Lower leg skin (tissue), 4 donors: ENCODE measurements at regions not wholly inside any gene's neighbourhood (a gene's known extent, or its start where the extent isn't known, plus 50 kb on each side); places are given as distances from the start of the nearest gene placed in this dataset.

Experiments used
- DNase-seq, 2 donors: peaks; one replicate each; pipeline ENCODE4 v3.0.0-alpha.2; 2019; ENCODE audit warnings: low spot score in 2 of 2
- H3K4me3 ChIP-seq: fragments of 200-600 bp; sonication (generic); 2 replicates; pipeline ENCODE4 v1.5.1; 2017; ENCODE audit warnings: mild to moderate bottlenecking, low read depth; ENCODE audit not compliant: poor library complexity, severe bottlenecking
- POLR2A ChIP-seq, 2 donors: fragments of 450-650 bp; IDR thresholded peaks; one replicate each; pipeline ENCODE4 v1.6.1; 2016 to 2017; ENCODE audit warnings: antibody characterized with exemption in 2 of 2, mild to moderate bottlenecking in 1 of 2, moderate library complexity in 1 of 2
- WGBS, 2 donors: methylation state at CpG; one replicate each; pipeline ENCODE4 v1.1.5; 2018; 5-methylcytosine and 5-hydroxymethylcytosine counted together
- intact Hi-C: fragments of 100-400 bp; cut with DNase I; formaldehyde crosslinking; loops from one replicate; pipeline ENCODE4 v1.15.0; 2023; ENCODE audit warnings: low total_unique reads
- TF ChIP-seq, protein P1 (sequence below), 3 donors: fragments of 450-650 bp; IDR thresholded peaks; one replicate each; pipeline ENCODE4 v1.5.1; 2016; ENCODE audit warnings: antibody characterized with exemption in 3 of 3, mild to moderate bottlenecking in 3 of 3, moderate library complexity in 2 of 3

- no peak overlapping the region for H3K4me3 ChIP-seq
- WGBS, 2 donors, result 89 to 95% methylated on average over 3 of the region's 3 CpGs
- no peak for DNase-seq
- intact Hi-C loops, result no loop called here
- TF ChIP-seq POLR2A (IDR thresholded peaks at IDR 0.05), result no peak
- TF ChIP-seq, protein P1, sequence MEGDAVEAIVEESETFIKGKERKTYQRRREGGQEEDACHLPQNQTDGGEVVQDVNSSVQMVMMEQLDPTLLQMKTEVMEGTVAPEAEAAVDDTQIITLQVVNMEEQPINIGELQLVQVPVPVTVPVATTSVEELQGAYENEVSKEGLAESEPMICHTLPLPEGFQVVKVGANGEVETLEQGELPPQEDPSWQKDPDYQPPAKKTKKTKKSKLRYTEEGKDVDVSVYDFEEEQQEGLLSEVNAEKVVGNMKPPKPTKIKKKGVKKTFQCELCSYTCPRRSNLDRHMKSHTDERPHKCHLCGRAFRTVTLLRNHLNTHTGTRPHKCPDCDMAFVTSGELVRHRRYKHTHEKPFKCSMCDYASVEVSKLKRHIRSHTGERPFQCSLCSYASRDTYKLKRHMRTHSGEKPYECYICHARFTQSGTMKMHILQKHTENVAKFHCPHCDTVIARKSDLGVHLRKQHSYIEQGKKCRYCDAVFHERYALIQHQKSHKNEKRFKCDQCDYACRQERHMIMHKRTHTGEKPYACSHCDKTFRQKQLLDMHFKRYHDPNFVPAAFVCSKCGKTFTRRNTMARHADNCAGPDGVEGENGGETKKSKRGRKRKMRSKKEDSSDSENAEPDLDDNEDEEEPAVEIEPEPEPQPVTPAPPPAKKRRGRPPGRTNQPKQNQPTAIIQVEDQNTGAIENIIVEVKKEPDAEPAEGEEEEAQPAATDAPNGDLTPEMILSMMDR (IDR thresholded peaks at IDR 0.05), result no peak
Observed at GRCh38 chr12:75893765-75894164, 137.8 kb downstream of the PHLDA1 start.

GRCh38 chr12:75892731-75893408 lies 138.7 kb downstream of the PHLDA1 start:
- no peak overlapping the region for H3K4me3 ChIP-seq
- 68 to 86% methylated on average over 5 of the region's 5 CpGs for WGBS, 2 donors
- intact Hi-C loops, result no loop called here
- TF ChIP-seq POLR2A (IDR thresholded peaks at IDR 0.05), result no peak
- TF ChIP-seq, protein P1 (IDR thresholded peaks at IDR 0.05), result no peak
- no peak for DNase-seq

GRCh38 chr12:75891072-75891471 lies 140.5 kb downstream of the PHLDA1 start:
- no peak for DNase-seq
- intact Hi-C loops, result no loop called here
- no peak overlapping the region for H3K4me3 ChIP-seq
- TF ChIP-seq, protein P1 (IDR thresholded peaks at IDR 0.05), result no peak
- TF ChIP-seq POLR2A (IDR thresholded peaks at IDR 0.05), result no peak
- WGBS, 2 donors, result 71 to 88% methylated on average over 3 of the region's 3 CpGs

GRCh38 chr12:75890660-75891059 lies 140.9 kb downstream of the PHLDA1 start:
- 62 to 81% methylated on average over 2 of the region's 2 CpGs for WGBS, 2 donors
- DNase-seq, result no peak
- TF ChIP-seq POLR2A (IDR thresholded peaks at IDR 0.05), result no peak
- TF ChIP-seq, protein P1 (IDR thresholded peaks at IDR 0.05), result no peak
- H3K4me3 ChIP-seq, result no peak overlapping the region
- intact Hi-C loops, result no loop called here

DNA sequence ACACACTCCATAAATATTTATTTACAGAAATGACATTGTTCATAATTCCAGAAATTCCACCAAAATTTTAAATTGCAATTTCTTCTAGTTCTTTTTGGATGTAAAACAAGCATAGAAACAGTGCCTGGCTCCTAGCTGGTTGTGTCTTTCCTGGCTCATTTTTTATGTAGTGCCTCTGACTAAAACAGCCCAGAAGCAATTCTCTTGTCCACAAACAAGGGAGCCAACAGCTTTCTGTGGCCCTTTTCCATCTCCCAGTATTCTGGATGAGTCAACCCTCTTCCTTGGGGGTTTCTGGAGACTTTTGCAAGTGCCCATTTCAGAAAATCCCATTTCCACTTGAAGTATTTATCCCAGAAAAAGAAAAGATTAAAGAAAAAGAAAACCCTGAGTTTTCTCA lies 141.4 kb downstream of the PHLDA1 start:
- TF ChIP-seq, protein P1 (IDR thresholded peaks at IDR 0.05), result no peak
- no peak for TF ChIP-seq POLR2A (IDR thresholded peaks at IDR 0.05)
- intact Hi-C loops, result no loop called here

More for the DNA sequence above, 141.4 kb downstream of the PHLDA1 start:
- no peak for DNase-seq
- H3K4me3 ChIP-seq, result no peak overlapping the region
